ENCODE measurements at regions not wholly inside any gene's neighbourhood (a gene's known extent, or its start where the extent isn't known, plus 50 kb on each side); places are given as distances from the start of the nearest gene placed in this dataset.

DNA sequence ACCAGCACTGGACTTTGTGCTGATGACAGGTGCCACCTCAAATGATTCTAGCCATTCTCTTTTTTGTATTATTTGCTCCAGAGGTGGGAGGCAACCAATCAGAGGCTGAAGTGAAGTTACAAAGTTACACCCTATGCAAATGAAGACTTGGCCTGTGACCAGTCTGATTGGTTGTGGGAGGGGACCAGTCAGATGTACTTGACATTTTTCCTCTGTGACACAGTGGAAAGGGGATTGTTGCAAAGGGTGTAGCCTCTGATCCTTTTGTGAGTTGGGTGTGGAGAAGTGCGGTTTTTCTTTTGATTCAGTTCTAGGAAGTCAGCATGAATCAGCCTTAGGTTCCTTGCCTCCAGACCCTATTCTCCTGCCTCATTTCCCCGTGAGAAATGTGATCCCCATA lies 244.0 kb downstream of the ARL6IP6 start:
- no peak overlapping the region for H3K4ac ChIP-seq (ENCODE audit: low read depth in 1 of 2, low read length in 2 of 2)
- no peaks in the 10 kb centered on the region for H3K4me1 ChIP-seq (ENCODE audit: control insufficient read depth, insufficient read depth, low read depth, low read length)
- no peak for DNase-seq
- no peaks in the 10 kb centered on the region for H3K36me3 ChIP-seq (ENCODE audit: control insufficient read depth in 1 of 2, insufficient read depth in 2 of 2, low read depth in 1 of 2, low read length in 2 of 2)
- H2BK12ac ChIP-seq (ENCODE audit: low read length in 2 of 2): no peak overlapping the region
- no peaks in the 10 kb centered on the region for H3K9me3 ChIP-seq (ENCODE audit: control insufficient read depth, low read length)
- no peak overlapping the region for H3K23ac ChIP-seq (ENCODE audit: low read length in 2 of 2)
- H3K79me1 ChIP-seq (replicated peaks; ENCODE audit: low read length, poor library complexity, severe bottlenecking): no peaks in the 10 kb centered on the region
- H3K27ac ChIP-seq (ENCODE audit: low read length, poor library complexity, severe bottlenecking): no peak overlapping the region
- H3K18ac ChIP-seq (ENCODE audit: low read depth in 1 of 2, low read length in 2 of 2): no peak overlapping the region
- no peaks in the 10 kb centered on the region for H3K27me3 ChIP-seq (ENCODE audit: control insufficient read depth in 1 of 2, insufficient read depth in 1 of 2, low read length in 2 of 2)
- no peak overlapping the region for H3K4me3 ChIP-seq (ENCODE audit: insufficient read depth in 1 of 2, low read depth in 1 of 2, low read length in 2 of 2)
- WGBS: 100% methylated on average over 2 of the region's 2 CpGs
- no peak overlapping the region for H3K4me2 ChIP-seq (ENCODE audit: low read length, poor library complexity, severe bottlenecking)
- H4K91ac ChIP-seq (ENCODE audit: low read length): no peak overlapping the region
- H3K14ac ChIP-seq (ENCODE audit: low read length in 2 of 2): no peak overlapping the region
- no peak overlapping the region for H3K9ac ChIP-seq (ENCODE audit: low read length)
- H2BK15ac ChIP-seq (ENCODE audit: low read depth, poor library complexity, severe bottlenecking): no peak overlapping the region
- H2AFZ ChIP-seq (ENCODE audit: low read depth, low read length): no peak overlapping the region
- no peak overlapping the region for H2BK5ac ChIP-seq (ENCODE audit: low read depth, low read length, poor library complexity, severe bottlenecking)
- H4K8ac ChIP-seq (ENCODE audit: low read length): no peak overlapping the region
- H2AK5ac ChIP-seq (ENCODE audit: low read length, severe bottlenecking): no peak overlapping the region
- no peak overlapping the region for H2BK120ac ChIP-seq (ENCODE audit: low read depth, low read length)

DNA sequence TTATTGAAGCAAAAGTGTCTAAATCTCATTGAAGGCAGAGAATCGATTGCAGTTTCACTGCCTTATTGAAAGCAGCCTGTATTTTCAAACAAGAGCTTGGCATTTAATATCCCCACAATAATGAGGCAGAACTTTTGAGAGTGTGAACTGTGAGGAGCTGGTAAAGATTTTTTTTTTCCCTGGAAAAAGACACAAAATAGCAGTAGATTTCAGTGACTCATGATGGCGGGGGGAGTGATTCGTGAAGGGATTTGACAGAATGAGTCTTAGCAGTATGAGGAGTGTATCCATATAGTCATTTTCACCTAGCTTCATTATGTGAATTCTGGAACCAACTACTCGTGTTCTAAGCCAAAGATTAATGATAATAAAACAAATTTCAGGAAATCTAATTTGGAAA lies 242.9 kb downstream of the ARL6IP6 start:
- Histone ChIP-seq H3K27ac (ENCODE audit: low read length, poor library complexity, severe bottlenecking) (no peak overlapping the region), H3K4ac (ENCODE audit: low read depth in 1 of 2, low read length in 2 of 2) (no peak overlapping the region), H2AK5ac (ENCODE audit: low read length, severe bottlenecking) (no peak overlapping the region), H3K4me3 (ENCODE audit: insufficient read depth in 1 of 2, low read depth in 1 of 2, low read length in 2 of 2) (no peak overlapping the region), H3K36me3 (ENCODE audit: control insufficient read depth in 1 of 2, insufficient read depth in 2 of 2, low read depth in 1 of 2, low read length in 2 of 2) (no peaks in the 10 kb centered on the region), H3K9ac (ENCODE audit: low read length) (no peak overlapping the region), H3K27me3 (ENCODE audit: control insufficient read depth in 1 of 2, insufficient read depth in 1 of 2, low read length in 2 of 2) (no peaks in the 10 kb centered on the region), H3K23ac (ENCODE audit: low read length in 2 of 2) (no peak overlapping the region), H3K14ac (ENCODE audit: low read length in 2 of 2) (no peak overlapping the region), H3K79me1 (replicated peaks; ENCODE audit: low read length, poor library complexity, severe bottlenecking) (no peaks in the 10 kb centered on the region), H2BK5ac (ENCODE audit: low read depth, low read length, poor library complexity, severe bottlenecking) (no peak overlapping the region), H2BK120ac (ENCODE audit: low read depth, low read length) (no peak overlapping the region), H2BK15ac (ENCODE audit: low read depth, poor library complexity, severe bottlenecking) (no peak overlapping the region), H3K18ac (ENCODE audit: low read depth in 1 of 2, low read length in 2 of 2) (no peak overlapping the region), H2AFZ (ENCODE audit: low read depth, low read length) (no peak overlapping the region), H4K91ac (ENCODE audit: low read length) (no peak overlapping the region), H3K9me3 (ENCODE audit: control insufficient read depth, low read length) (no peaks in the 10 kb centered on the region), H3K4me1 (ENCODE audit: control insufficient read depth, insufficient read depth, low read depth, low read length) (no peaks in the 10 kb centered on the region), H3K4me2 (ENCODE audit: low read length, poor library complexity, severe bottlenecking) (no peak overlapping the region), H4K8ac (ENCODE audit: low read length) (no peak overlapping the region), H2BK12ac (ENCODE audit: low read length in 2 of 2) (no peak overlapping the region)
- no peak for DNase-seq
- WGBS: no CpG with 5 or more reads among the region's 4 CpGs

DNA sequence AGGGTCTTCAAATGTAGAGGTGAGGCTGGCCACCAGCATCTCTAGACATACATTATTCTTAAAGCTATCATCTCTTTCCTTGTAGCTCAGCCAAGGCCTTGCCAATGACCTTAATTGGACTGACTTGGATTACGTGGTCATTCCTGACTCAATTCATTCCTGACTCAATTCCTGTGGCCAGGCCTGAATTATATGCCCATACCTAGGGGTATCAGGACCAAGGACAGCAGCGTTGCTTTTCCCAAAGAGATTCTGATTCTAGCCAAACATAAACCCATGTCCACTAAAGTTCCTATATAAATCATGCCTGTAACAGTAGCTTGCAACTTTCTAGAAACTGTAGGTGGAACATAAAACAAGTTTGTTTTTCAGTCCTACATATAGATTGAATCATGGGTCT lies 231.7 kb downstream of the ARL6IP6 start:
- H3K4me1 ChIP-seq (ENCODE audit: control insufficient read depth, insufficient read depth, low read depth, low read length): no peaks in the 10 kb centered on the region
- no peak overlapping the region for H4K8ac ChIP-seq (ENCODE audit: low read length)

DNA sequence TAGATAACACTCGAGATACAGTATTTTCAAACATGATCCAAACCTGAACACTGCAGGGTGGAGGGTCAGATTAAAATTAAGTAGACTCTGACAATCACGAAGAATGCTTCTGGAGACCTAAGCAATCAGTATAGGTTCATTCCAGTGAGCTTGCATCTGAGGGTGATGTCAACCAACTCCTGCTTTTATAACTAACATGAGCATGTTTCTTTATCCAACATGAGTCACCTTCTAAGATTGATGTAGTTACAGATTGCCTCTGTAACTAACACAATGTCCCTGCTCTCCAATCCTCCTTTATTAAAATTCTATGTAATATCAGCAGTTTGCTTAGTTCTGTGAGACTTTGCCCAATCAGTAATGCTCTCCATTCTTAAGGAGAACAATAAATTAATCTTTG lies 225.7 kb downstream of the ARL6IP6 start:
- no peaks in the 10 kb centered on the region for H3K79me1 ChIP-seq (replicated peaks; ENCODE audit: low read length, poor library complexity, severe bottlenecking)
- no peaks in the 10 kb centered on the region for H3K36me3 ChIP-seq (ENCODE audit: control insufficient read depth in 1 of 2, insufficient read depth in 2 of 2, low read depth in 1 of 2, low read length in 2 of 2)
- no peak overlapping the region for H2BK120ac ChIP-seq (ENCODE audit: low read depth, low read length)
- H3K4me3 ChIP-seq (ENCODE audit: insufficient read depth in 1 of 2, low read depth in 1 of 2, low read length in 2 of 2): no peak overlapping the region
- H3K9me3 ChIP-seq (ENCODE audit: control insufficient read depth, low read length): peaks cover 6% of the 10 kb centered on the region
- no peaks in the 10 kb centered on the region for H3K4me1 ChIP-seq (ENCODE audit: control insufficient read depth, insufficient read depth, low read depth, low read length)
- H3K18ac ChIP-seq (ENCODE audit: low read depth in 1 of 2, low read length in 2 of 2): no peak overlapping the region
- no peak overlapping the region for H3K9ac ChIP-seq (ENCODE audit: low read length)
- no peak overlapping the region for H4K91ac ChIP-seq (ENCODE audit: low read length)
- H4K8ac ChIP-seq (ENCODE audit: low read length): no peak overlapping the region
- H2BK5ac ChIP-seq (ENCODE audit: low read depth, low read length, poor library complexity, severe bottlenecking): no peak overlapping the region
- no peak overlapping the region for H2BK15ac ChIP-seq (ENCODE audit: low read depth, poor library complexity, severe bottlenecking)
- no peak overlapping the region for H2AK5ac ChIP-seq (ENCODE audit: low read length, severe bottlenecking)
- H2BK12ac ChIP-seq (ENCODE audit: low read length in 2 of 2): no peak overlapping the region
- no peak overlapping the region for H3K4ac ChIP-seq (ENCODE audit: low read depth in 1 of 2, low read length in 2 of 2)
- H3K4me2 ChIP-seq (ENCODE audit: low read length, poor library complexity, severe bottlenecking): no peak overlapping the region
- H2AFZ ChIP-seq (ENCODE audit: low read depth, low read length): no peak overlapping the region
- H3K27me3 ChIP-seq (ENCODE audit: control insufficient read depth in 1 of 2, insufficient read depth in 1 of 2, low read length in 2 of 2): no peaks in the 10 kb centered on the region
- no peak overlapping the region for H3K23ac ChIP-seq (ENCODE audit: low read length in 2 of 2)
- DNase-seq: no peak
- no peak overlapping the region for H3K14ac ChIP-seq (ENCODE audit: low read length in 2 of 2)
- no peak overlapping the region for H3K27ac ChIP-seq (ENCODE audit: low read length, poor library complexity, severe bottlenecking)
- 48% methylated on average over 2 of the region's 2 CpGs for WGBS

More for the DNA sequence above, 231.7 kb downstream of the ARL6IP6 start:
- no peak overlapping the region for H4K91ac ChIP-seq (ENCODE audit: low read length)
- no peaks in the 10 kb centered on the region for H3K9me3 ChIP-seq (ENCODE audit: control insufficient read depth, low read length)
- H3K9ac ChIP-seq (ENCODE audit: low read length): no peak overlapping the region
- WGBS: 18% methylated on average over 1 of the region's 2 CpGs
- H3K23ac ChIP-seq (ENCODE audit: low read length in 2 of 2): no peak overlapping the region
- H2BK120ac ChIP-seq (ENCODE audit: low read depth, low read length): no peak overlapping the region
- no peak overlapping the region for H3K4ac ChIP-seq (ENCODE audit: low read depth in 1 of 2, low read length in 2 of 2)
- H2BK5ac ChIP-seq (ENCODE audit: low read depth, low read length, poor library complexity, severe bottlenecking): no peak overlapping the region
- no peak overlapping the region for H3K18ac ChIP-seq (ENCODE audit: low read depth in 1 of 2, low read length in 2 of 2)
- H3K27ac ChIP-seq (ENCODE audit: low read length, poor library complexity, severe bottlenecking): no peak overlapping the region
- DNase-seq: no peak
- no peak overlapping the region for H2AFZ ChIP-seq (ENCODE audit: low read depth, low read length)
- H3K79me1 ChIP-seq (replicated peaks; ENCODE audit: low read length, poor library complexity, severe bottlenecking): no peaks in the 10 kb centered on the region
- no peak overlapping the region for H3K4me3 ChIP-seq (ENCODE audit: insufficient read depth in 1 of 2, low read depth in 1 of 2, low read length in 2 of 2)
- H2BK15ac ChIP-seq (ENCODE audit: low read depth, poor library complexity, severe bottlenecking): no peak overlapping the region
- H3K14ac ChIP-seq (ENCODE audit: low read length in 2 of 2): no peak overlapping the region
- no peak overlapping the region for H2AK5ac ChIP-seq (ENCODE audit: low read length, severe bottlenecking)
- no peak overlapping the region for H3K4me2 ChIP-seq (ENCODE audit: low read length, poor library complexity, severe bottlenecking)
- no peaks in the 10 kb centered on the region for H3K36me3 ChIP-seq (ENCODE audit: control insufficient read depth in 1 of 2, insufficient read depth in 2 of 2, low read depth in 1 of 2, low read length in 2 of 2)
- no peak overlapping the region for H2BK12ac ChIP-seq (ENCODE audit: low read length in 2 of 2)
- H3K27me3 ChIP-seq (ENCODE audit: control insufficient read depth in 1 of 2, insufficient read depth in 1 of 2, low read length in 2 of 2): no peaks in the 10 kb centered on the region

Data from mesenchymal stem cell (in vitro differentiated cells and primary cell).